Astrocyte of the spinal cord (primary cell): ENCODE measurements at regions not wholly inside any gene's neighbourhood (a gene's known extent, or its start where the extent isn't known, plus 50 kb on each side); places are given as distances from the start of the nearest gene placed in this dataset.

Experiments
- DNase-seq: peaks from one replicate; pipeline ENCODE4 v3.0.0; 2011; ENCODE audit warnings: low read depth, low spot score
- H3K4me3 ChIP-seq: 2 replicates; pipeline ENCODE4 v1.5.1; 2011; ENCODE audit warnings: low read depth, mild to moderate bottlenecking, low read length, moderate library complexity
- in situ Hi-C: cut with HindIII; loops from 2 replicates; pipeline ENCODE4 v1.10.0; 2017; ENCODE audit warnings: low sequenced_read_pairs
- TF ChIP-seq, protein P1 (sequence below): IDR thresholded peaks from 2 replicates; pipeline ENCODE4 v1.5.1; 2012; ENCODE audit warnings: low read depth, mild to moderate bottlenecking, low read length, inconsistent platforms

- no peak for DNase-seq
- TF ChIP-seq, protein P1, sequence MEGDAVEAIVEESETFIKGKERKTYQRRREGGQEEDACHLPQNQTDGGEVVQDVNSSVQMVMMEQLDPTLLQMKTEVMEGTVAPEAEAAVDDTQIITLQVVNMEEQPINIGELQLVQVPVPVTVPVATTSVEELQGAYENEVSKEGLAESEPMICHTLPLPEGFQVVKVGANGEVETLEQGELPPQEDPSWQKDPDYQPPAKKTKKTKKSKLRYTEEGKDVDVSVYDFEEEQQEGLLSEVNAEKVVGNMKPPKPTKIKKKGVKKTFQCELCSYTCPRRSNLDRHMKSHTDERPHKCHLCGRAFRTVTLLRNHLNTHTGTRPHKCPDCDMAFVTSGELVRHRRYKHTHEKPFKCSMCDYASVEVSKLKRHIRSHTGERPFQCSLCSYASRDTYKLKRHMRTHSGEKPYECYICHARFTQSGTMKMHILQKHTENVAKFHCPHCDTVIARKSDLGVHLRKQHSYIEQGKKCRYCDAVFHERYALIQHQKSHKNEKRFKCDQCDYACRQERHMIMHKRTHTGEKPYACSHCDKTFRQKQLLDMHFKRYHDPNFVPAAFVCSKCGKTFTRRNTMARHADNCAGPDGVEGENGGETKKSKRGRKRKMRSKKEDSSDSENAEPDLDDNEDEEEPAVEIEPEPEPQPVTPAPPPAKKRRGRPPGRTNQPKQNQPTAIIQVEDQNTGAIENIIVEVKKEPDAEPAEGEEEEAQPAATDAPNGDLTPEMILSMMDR: no peak
- no peak overlapping the region for H3K4me3 ChIP-seq
- in situ Hi-C loops: no loop called here
Measured at GRCh38 chr4:126853715-126854114, 779.0 kb upstream of the INTU start.

DNA sequence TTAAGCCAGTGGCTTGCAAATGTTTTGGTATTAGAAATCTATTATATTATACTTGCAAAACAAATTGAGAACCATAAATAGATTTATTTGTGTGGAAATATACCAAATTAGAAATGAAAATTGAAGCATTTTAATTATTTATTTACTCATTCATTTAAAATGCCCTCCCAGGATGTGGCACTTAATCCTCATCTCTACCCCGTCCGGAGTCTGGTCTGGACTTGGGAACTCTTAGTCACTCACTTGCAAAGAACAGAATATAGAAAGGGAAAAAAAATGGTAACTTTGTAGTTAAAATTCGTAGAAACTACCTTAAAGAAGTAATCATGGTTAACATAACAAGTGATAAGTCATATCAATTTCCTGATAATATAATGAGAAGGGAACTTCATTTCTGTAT is 775.9 kb upstream of the INTU start:
- in situ Hi-C loops: no loop called here
- TF ChIP-seq, protein P1: no peak
- DNase-seq: no peak
- H3K4me3 ChIP-seq: no peak overlapping the region

DNA sequence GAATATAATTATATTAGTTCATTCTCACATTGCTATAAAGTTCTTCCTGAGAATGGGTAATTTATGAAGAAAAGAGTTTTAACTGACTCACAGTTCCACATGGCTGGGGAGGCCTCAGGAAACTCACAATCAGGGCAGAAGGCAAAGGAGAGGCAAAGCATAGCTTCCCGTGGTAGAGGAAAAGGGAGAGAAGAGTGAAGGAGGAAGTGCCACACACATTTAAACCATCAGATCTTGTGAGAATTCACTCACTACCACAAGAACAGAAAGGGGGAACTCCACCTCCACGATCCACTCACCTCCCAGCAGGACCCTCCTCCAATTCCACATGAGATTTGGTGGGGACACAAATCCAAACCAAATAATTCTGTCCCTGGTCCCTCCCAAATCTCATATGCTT is 773.4 kb upstream of the INTU start:
- in situ Hi-C loops: no loop called here
- no peak for DNase-seq
- no peak overlapping the region for H3K4me3 ChIP-seq
- TF ChIP-seq, protein P1: no peak

DNA sequence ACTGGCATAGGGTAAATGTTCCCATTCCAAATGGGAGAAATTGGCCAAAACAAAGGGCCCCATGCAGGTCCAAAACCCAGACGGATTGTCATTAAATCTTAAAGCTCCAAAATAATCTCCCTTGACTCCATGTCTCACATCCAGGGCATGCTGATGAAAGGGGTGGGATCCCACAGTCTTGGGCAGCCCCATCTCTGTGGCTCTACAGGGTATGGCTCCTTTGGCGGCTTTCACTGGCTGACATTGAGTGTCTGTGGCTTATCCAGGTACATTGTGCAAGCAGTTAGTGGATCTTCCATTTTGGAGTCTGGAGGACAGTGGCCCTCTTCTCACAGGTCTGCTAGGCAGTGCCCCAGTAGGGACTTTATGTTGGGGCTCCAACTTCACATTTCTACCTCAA is 772.9 kb upstream of the INTU start:
- TF ChIP-seq, protein P1: no peak

DNA sequence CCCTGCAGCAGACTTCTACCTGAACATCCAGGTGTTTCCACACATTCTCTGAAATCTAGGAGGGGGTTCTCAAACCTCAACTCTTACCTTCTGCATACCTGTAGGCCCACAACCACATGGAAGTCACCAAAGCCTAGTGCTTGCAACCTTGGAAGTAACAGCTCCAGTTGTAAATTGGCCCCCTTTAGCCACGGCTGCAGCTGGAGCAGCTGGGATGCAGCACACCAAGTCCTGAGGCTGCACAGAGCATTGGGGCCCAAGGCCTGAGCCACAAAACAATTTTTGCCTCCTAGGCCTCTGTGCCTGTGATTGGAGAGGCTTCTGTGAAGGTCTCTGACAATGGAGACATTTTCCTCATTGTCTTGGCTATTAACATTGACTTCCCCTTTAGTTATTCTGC is 772.4 kb upstream of the INTU start:
- TF ChIP-seq, protein P1: no peak
- in situ Hi-C loops: no loop called here
- DNase-seq: no peak
- H3K4me3 ChIP-seq: no peak overlapping the region

More for the DNA sequence above, 772.9 kb upstream of the INTU start:
- H3K4me3 ChIP-seq: no peak overlapping the region
- DNase-seq: no peak
- in situ Hi-C loops: no loop called here

DNA sequence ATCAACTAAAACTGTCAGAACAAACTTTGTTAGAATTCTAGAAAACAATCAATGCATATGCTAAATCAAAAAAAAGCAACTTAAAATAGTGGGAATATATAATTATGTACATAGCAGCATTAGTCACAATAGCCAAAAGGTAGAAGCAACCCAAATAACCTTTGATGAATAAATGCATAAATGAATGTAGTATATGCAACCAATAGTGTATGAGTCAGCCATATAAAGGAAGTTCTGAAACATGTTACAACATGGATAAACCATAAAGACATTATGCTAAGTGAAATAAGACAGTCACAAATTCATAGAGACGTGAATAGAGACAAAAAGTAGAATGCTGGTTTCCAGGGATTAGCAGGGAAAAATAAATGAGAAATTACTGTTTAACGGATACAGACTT is 762.8 kb upstream of the INTU start:
- no peak for DNase-seq
- in situ Hi-C loops: no loop called here
- TF ChIP-seq, protein P1: no peak
- no peak overlapping the region for H3K4me3 ChIP-seq

- in situ Hi-C loops: no loop called here
- TF ChIP-seq, protein P1: no peak
- DNase-seq: no peak
- H3K4me3 ChIP-seq: no peak overlapping the region
Measured at GRCh38 chr4:126871810-126872209, 760.9 kb upstream of the INTU start.
